ENCODE measurements at regions not wholly inside any gene's neighbourhood (a gene's known extent, or its start where the extent isn't known, plus 50 kb on each side); places are given as distances from the start of the nearest gene placed in this dataset.

- H3K27ac ChIP-seq = no peak overlapping the region
- H3K36me3 ChIP-seq = no peaks in the 10 kb centered on the region
- no peak for DNase-seq (ENCODE audit: low read depth in 1 of 2, low spot score in 2 of 2)
- H3K4me3 ChIP-seq = no peak overlapping the region
- peaks cover 16% of the 10 kb centered on the region; the same call in 1 of the 2 replicates for H3K27me3 ChIP-seq (replicated peaks)
- no peaks in the 10 kb centered on the region for H3K9me3 ChIP-seq (replicated peaks)
- H3K4me1 ChIP-seq (replicated peaks) = no peaks in the 10 kb centered on the region
Observed at GRCh38 chr5:171555160-171555559, 135.7 kb downstream of the FGF18 start.

GRCh38 chr5:171562822-171563221 is 143.4 kb downstream of the FGF18 start:
- Histone ChIP-seq H3K9me3 (replicated peaks) (no peaks in the 10 kb centered on the region), H3K4me3 (no peak overlapping the region), H3K27me3 (replicated peaks) (peaks cover 12% of the 10 kb centered on the region), H3K27ac (no peak overlapping the region), H3K4me1 (replicated peaks) (no peaks in the 10 kb centered on the region), H3K36me3 (no peaks in the 10 kb centered on the region)
- no peak for DNase-seq (ENCODE audit: low read depth in 1 of 2, low spot score in 2 of 2)

- no peak overlapping the region for H3K27ac ChIP-seq
- no peaks in the 10 kb centered on the region for H3K9me3 ChIP-seq (replicated peaks)
- no peaks in the 10 kb centered on the region for H3K36me3 ChIP-seq
- H3K4me1 ChIP-seq (replicated peaks) = peaks cover 7% of the 10 kb centered on the region
- DNase-seq (ENCODE audit: low read depth in 1 of 2, low spot score in 2 of 2) = no peak
- no peak overlapping the region for H3K4me3 ChIP-seq
- H3K27me3 ChIP-seq (replicated peaks) = no peaks in the 10 kb centered on the region
Observed at GRCh38 chr5:171568389-171568788, 148.9 kb downstream of the FGF18 start.

DNA sequence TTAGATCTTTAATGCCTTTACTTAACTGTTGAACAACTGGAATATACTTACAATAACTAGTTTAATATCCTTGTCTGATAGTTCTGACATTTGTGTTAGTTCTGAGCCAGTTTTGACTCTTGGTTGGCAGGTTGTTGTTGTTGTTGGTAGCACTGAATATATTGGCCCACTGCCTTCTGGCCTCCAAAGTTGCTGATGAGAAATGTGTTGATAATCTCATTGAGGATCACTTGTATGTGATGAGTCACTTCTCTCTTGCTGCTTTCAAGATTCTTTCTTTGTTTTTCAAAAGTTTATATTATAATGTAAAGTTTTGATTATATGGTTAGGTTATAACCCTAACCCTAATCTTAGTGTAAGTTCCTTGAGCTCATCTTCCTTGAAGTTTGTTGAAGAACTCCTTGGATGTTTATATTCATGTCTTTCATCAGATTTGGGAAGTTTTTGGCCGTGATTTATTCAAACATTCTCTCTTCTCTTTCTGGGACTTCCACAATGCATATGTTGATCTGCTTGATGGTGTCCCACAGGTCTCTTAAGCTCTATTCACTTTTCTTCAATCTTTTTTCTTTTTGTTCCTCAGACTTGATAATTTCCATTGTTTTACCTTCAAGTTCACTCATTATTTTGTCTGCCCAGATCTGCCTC is 149.7 kb downstream of the FGF18 start:
- no peaks in the 10 kb centered on the region for H3K9me3 ChIP-seq (replicated peaks)
- H3K4me1 ChIP-seq (replicated peaks) = peaks cover 7% of the 10 kb centered on the region
- no peaks in the 10 kb centered on the region for H3K36me3 ChIP-seq
- no peak overlapping the region for H3K27ac ChIP-seq
- H3K27me3 ChIP-seq (replicated peaks) = no peaks in the 10 kb centered on the region
- no peak for DNase-seq (ENCODE audit: low read depth in 1 of 2, low spot score in 2 of 2)
- no peak overlapping the region for H3K4me3 ChIP-seq

- Histone ChIP-seq H3K4me3 (no peak overlapping the region), H3K9me3 (replicated peaks) (no peaks in the 10 kb centered on the region), H3K27me3 (replicated peaks) (no peaks in the 10 kb centered on the region), H3K36me3 (no peaks in the 10 kb centered on the region), H3K27ac (no peak overlapping the region), H3K4me1 (replicated peaks) (peaks cover 7% of the 10 kb centered on the region)
- DNase-seq (ENCODE audit: low read depth in 1 of 2, low spot score in 2 of 2) = no peak
Observed at GRCh38 chr5:171570244-171570825, 150.9 kb downstream of the FGF18 start.

- Histone ChIP-seq H3K4me1 (replicated peaks) (peaks cover 7% of the 10 kb centered on the region), H3K27ac (no peak overlapping the region), H3K36me3 (no peaks in the 10 kb centered on the region), H3K9me3 (replicated peaks) (no peaks in the 10 kb centered on the region), H3K27me3 (replicated peaks) (no peaks in the 10 kb centered on the region), H3K4me3 (no peak overlapping the region)
- DNase-seq (ENCODE audit: low read depth in 1 of 2, low spot score in 2 of 2) = peak in 1 of 2 experiments; percentile 53
Observed at GRCh38 chr5:171571663-171572062, 152.2 kb downstream of the FGF18 start.

GRCh38 chr5:171573021-171573420 is 153.6 kb downstream of the FGF18 start:
- Histone ChIP-seq H3K4me3 (no peak overlapping the region), H3K27me3 (replicated peaks) (no peaks in the 10 kb centered on the region), H3K9me3 (replicated peaks) (no peaks in the 10 kb centered on the region), H3K36me3 (no peaks in the 10 kb centered on the region), H3K27ac (no peak overlapping the region), H3K4me1 (replicated peaks) (peaks cover 7% of the 10 kb centered on the region)
- DNase-seq (ENCODE audit: low read depth in 1 of 2, low spot score in 2 of 2) = no peak

GRCh38 chr5:171573451-171574225 is 154.2 kb downstream of the FGF18 start:
- Histone ChIP-seq H3K27ac (no peak overlapping the region), H3K9me3 (replicated peaks) (no peaks in the 10 kb centered on the region), H3K4me3 (no peak overlapping the region), H3K27me3 (replicated peaks) (no peaks in the 10 kb centered on the region), H3K4me1 (replicated peaks) (peaks cover 7% of the 10 kb centered on the region), H3K36me3 (no peaks in the 10 kb centered on the region)
- no peak for DNase-seq (ENCODE audit: low read depth in 1 of 2, low spot score in 2 of 2)

GRCh38 chr5:171574376-171574775 is 154.9 kb downstream of the FGF18 start:
- DNase-seq (ENCODE audit: low read depth in 1 of 2, low spot score in 2 of 2) = no peak
- no peak overlapping the region for H3K4me3 ChIP-seq

DNA sequence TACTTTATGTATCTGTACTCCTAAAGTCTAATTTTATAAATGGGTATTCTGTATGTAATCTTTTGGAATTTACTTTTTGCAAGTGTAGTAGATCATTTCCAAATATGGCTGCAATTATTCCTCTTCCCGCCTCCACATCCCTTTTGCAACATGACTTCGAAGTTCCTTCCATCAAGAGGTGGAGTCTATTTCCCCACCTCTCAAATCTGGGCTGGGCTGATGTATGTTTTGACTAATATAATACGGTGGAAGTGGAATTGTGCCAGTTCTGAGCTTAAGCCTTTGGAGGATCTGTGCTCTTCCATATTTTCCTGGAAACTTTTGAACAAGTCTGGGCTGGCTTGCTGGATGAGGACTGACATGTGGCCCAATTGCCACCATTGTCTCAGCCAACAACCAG is 155.9 kb downstream of the FGF18 start:
- Histone ChIP-seq H3K27ac (no peak overlapping the region), H3K9me3 (replicated peaks) (no peaks in the 10 kb centered on the region), H3K4me3 (no peak overlapping the region), H3K27me3 (replicated peaks) (no peaks in the 10 kb centered on the region), H3K36me3 (no peaks in the 10 kb centered on the region), H3K4me1 (replicated peaks) (peaks cover 7% of the 10 kb centered on the region)
- no peak for DNase-seq (ENCODE audit: low read depth in 1 of 2, low spot score in 2 of 2)

More at GRCh38 chr5:171574376-171574775, 154.9 kb downstream of the FGF18 start:
- no peaks in the 10 kb centered on the region for H3K36me3 ChIP-seq
- no peak overlapping the region for H3K27ac ChIP-seq
- no peaks in the 10 kb centered on the region for H3K27me3 ChIP-seq (replicated peaks)
- H3K4me1 ChIP-seq (replicated peaks) = peaks cover 7% of the 10 kb centered on the region
- H3K9me3 ChIP-seq (replicated peaks) = no peaks in the 10 kb centered on the region

GRCh38 chr5:171575808-171576207 is 156.4 kb downstream of the FGF18 start:
- Histone ChIP-seq H3K4me3 (no peak overlapping the region), H3K27ac (no peak overlapping the region), H3K36me3 (no peaks in the 10 kb centered on the region), H3K27me3 (replicated peaks) (no peaks in the 10 kb centered on the region), H3K9me3 (replicated peaks) (no peaks in the 10 kb centered on the region), H3K4me1 (replicated peaks) (peaks cover 7% of the 10 kb centered on the region)
- DNase-seq (ENCODE audit: low read depth in 1 of 2, low spot score in 2 of 2) = no peak

GRCh38 chr5:171577042-171577758 is 157.8 kb downstream of the FGF18 start:
- peak in 1 of 2 experiments; percentile 26 for DNase-seq (ENCODE audit: low read depth in 1 of 2, low spot score in 2 of 2)
- H3K27ac ChIP-seq = no peak overlapping the region

GRCh38 chr5:171578049-171578828 is 158.8 kb downstream of the FGF18 start:
- H3K27me3 ChIP-seq (replicated peaks) = 0 out of 2 replicates have a peak, but pooled peaks cover 3% of the 10 kb centered on the region
- H3K4me1 ChIP-seq (replicated peaks) = no peaks in the 10 kb centered on the region
- no peaks in the 10 kb centered on the region for H3K36me3 ChIP-seq
- DNase-seq (ENCODE audit: low read depth in 1 of 2, low spot score in 2 of 2) = peak in 1 of 2 experiments; percentile 43
- H3K27ac ChIP-seq = no peak overlapping the region
- H3K4me3 ChIP-seq = no peak overlapping the region
- no peaks in the 10 kb centered on the region for H3K9me3 ChIP-seq (replicated peaks)

More at GRCh38 chr5:171577042-171577758, 157.8 kb downstream of the FGF18 start:
- Histone ChIP-seq H3K27me3 (replicated peaks) (no peaks in the 10 kb centered on the region), H3K4me1 (replicated peaks) (no peaks in the 10 kb centered on the region), H3K9me3 (replicated peaks) (no peaks in the 10 kb centered on the region), H3K36me3 (no peaks in the 10 kb centered on the region), H3K4me3 (no peak overlapping the region)
